Gastroesophageal sphincter (tissue), 3 donors: ENCODE measurements at regions not wholly inside any gene's neighbourhood (a gene's known extent, or its start where the extent isn't known, plus 50 kb on each side); places are given as distances from the start of the nearest gene placed in this dataset.

Experiments used
- CTCF ChIP-seq, 4 experiments: fragments of 200-600 bp in 2 of 4; fragments of 450-650 bp in 2 of 4; sonication (generic) in 1 of 4; IDR thresholded peaks; one replicate each; pipeline ENCODE4 v1.5.1; 2017 to 2019; ENCODE audit warnings: antibody characterized with exemption in 4 of 4, mild to moderate bottlenecking in 2 of 4, moderate library complexity in 2 of 4
- EP300 ChIP-seq: sonication (generic); formaldehyde crosslinking; IDR thresholded peaks from one replicate; pipeline ENCODE4 v1.6.1; 2017; ENCODE audit warnings: antibody characterized with exemption, mild to moderate bottlenecking
- POLR2A ChIP-seq, 2 donors: fragments of 450-650 bp; IDR thresholded peaks; one replicate each; pipeline ENCODE4 v1.6.1; 2017; ENCODE audit warnings: antibody characterized with exemption in 2 of 2, mild to moderate bottlenecking in 2 of 2, moderate library complexity in 1 of 2
- POLR2AphosphoS5 ChIP-seq: sonication (generic); formaldehyde crosslinking; IDR thresholded peaks from one replicate; pipeline ENCODE4 v1.6.1; 2017; ENCODE audit warnings: antibody characterized with exemption

DNA sequence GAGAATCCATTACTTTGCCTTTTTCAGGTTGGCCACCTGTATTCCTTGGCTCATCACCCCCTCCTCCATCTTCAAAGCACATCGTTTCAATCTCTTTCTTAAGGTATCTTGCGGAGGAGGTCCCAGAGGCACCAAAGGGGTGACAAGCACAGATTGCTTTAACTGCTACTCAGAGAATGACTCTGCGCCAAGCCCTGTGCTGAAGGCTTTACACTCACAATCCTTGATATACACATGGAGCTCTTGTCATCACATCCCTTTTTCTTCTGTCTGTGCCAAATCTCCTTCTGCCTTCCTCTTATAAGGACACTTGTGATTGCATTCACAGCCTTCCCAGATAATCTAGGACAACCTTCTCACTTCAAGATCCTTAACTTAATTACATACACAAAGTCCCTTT lies 134.7 kb upstream of the MAMLD1 start:
- TF ChIP-seq CTCF (IDR thresholded peaks at IDR 0.05): no peak
- TF ChIP-seq POLR2A (IDR thresholded peaks at IDR 0.05): no peak
- no peak for TF ChIP-seq EP300
- TF ChIP-seq POLR2AphosphoS5: no peak
